ENCODE measurements at regions not wholly inside any gene's neighbourhood (a gene's known extent, or its start where the extent isn't known, plus 50 kb on each side); places are given as distances from the start of the nearest gene placed in this dataset.

DNA sequence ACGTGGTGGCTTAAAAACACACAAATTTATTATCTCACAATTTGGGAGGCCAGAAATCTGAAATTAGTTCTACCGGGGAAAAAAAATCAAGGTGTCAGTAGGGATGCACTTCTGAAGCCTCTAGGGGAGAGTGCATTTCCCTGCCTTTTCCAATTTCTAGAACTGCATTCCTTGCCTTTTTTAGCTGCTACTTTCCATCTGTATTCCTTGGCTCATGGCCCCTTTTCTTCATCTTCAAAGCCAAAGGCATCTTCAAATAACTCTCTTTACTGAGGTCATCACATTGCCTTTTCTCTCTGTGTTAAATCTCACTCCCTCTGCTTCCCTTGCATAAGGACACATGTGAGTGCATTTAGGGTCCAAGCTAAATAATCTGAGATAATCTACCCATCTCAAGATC is 69.5 kb upstream of the NEO1 start:
- intact Hi-C loops (cut with DNase I), result no loop called here
- no peaks in the 10 kb centered on the region for H3K4me1 ChIP-seq
- H3K27me3 ChIP-seq, result no peaks in the 10 kb centered on the region
- no peak overlapping the region for H3K4me3 ChIP-seq
- no peak for DNase-seq (ENCODE audit: extremely low spot score in 2 of 2)
- H3K9me3 ChIP-seq, result no peaks in the 10 kb centered on the region
- TF ChIP-seq POLR2AphosphoS5 (IDR thresholded peaks at IDR 0.05; ENCODE audit: insufficient read depth in 1 of 2, low read depth in 1 of 2) (no peak), POLR2A (IDR thresholded peaks at IDR 0.05) (no peak)
- TF ChIP-seq, protein P1, sequence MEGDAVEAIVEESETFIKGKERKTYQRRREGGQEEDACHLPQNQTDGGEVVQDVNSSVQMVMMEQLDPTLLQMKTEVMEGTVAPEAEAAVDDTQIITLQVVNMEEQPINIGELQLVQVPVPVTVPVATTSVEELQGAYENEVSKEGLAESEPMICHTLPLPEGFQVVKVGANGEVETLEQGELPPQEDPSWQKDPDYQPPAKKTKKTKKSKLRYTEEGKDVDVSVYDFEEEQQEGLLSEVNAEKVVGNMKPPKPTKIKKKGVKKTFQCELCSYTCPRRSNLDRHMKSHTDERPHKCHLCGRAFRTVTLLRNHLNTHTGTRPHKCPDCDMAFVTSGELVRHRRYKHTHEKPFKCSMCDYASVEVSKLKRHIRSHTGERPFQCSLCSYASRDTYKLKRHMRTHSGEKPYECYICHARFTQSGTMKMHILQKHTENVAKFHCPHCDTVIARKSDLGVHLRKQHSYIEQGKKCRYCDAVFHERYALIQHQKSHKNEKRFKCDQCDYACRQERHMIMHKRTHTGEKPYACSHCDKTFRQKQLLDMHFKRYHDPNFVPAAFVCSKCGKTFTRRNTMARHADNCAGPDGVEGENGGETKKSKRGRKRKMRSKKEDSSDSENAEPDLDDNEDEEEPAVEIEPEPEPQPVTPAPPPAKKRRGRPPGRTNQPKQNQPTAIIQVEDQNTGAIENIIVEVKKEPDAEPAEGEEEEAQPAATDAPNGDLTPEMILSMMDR (IDR thresholded peaks at IDR 0.05), result no peak
- no peak overlapping the region for H3K27ac ChIP-seq
- no peaks in the 10 kb centered on the region for H3K36me3 ChIP-seq

DNA sequence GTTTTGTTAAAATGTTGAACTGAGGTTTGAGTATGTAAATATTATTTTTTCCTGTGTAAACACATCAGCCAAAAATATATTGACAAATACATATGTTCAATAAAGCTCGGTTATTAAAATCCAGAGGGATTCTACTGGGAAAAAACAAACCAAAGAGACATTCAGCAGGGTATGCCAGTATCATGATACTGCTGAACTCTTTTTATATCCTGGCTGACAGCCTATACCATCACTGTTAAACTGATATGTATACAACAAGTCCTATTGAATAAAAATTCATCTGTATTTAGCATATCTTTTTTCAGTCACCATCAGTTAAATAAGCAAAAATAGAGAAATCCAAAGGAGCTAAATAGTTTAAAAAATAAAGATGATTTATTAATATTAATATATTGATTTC is 71.6 kb upstream of the NEO1 start:
- Histone ChIP-seq H3K27me3 (no peaks in the 10 kb centered on the region), H3K36me3 (no peaks in the 10 kb centered on the region), H3K9me3 (no peaks in the 10 kb centered on the region), H3K4me1 (no peaks in the 10 kb centered on the region), H3K4me3 (no peak overlapping the region), H3K27ac (no peak overlapping the region)
- TF ChIP-seq POLR2A (IDR thresholded peaks at IDR 0.05), result no peak
- TF ChIP-seq, protein P1 (IDR thresholded peaks at IDR 0.05), result no peak
- no peak for TF ChIP-seq POLR2AphosphoS5 (IDR thresholded peaks at IDR 0.05; ENCODE audit: insufficient read depth in 1 of 2, low read depth in 1 of 2)
- intact Hi-C loops (cut with DNase I), result no loop called here
- no peak for DNase-seq (ENCODE audit: extremely low spot score in 2 of 2)

- intact Hi-C loops (cut with DNase I), result loop anchor here (10.0 kb wide), 1 partner anchor 75 kb away; the partner anchor contains the start of gene NEO1
- no peaks in the 10 kb centered on the region for H3K36me3 ChIP-seq
- no peaks in the 10 kb centered on the region for H3K4me1 ChIP-seq
- TF ChIP-seq POLR2A (IDR thresholded peaks at IDR 0.05) (no peak), POLR2AphosphoS5 (IDR thresholded peaks at IDR 0.05; ENCODE audit: insufficient read depth in 1 of 2, low read depth in 1 of 2) (no peak)
- TF ChIP-seq, protein P1 (IDR thresholded peaks at IDR 0.05), result no peak
- H3K27me3 ChIP-seq, result no peaks in the 10 kb centered on the region
- H3K9me3 ChIP-seq, result no peaks in the 10 kb centered on the region
- H3K4me3 ChIP-seq, result no peak overlapping the region
- DNase-seq (ENCODE audit: extremely low spot score in 2 of 2), result no peak
- no peak overlapping the region for H3K27ac ChIP-seq
Observed at GRCh38 chr15:72979791-72980190, 72.5 kb upstream of the NEO1 start.

DNA sequence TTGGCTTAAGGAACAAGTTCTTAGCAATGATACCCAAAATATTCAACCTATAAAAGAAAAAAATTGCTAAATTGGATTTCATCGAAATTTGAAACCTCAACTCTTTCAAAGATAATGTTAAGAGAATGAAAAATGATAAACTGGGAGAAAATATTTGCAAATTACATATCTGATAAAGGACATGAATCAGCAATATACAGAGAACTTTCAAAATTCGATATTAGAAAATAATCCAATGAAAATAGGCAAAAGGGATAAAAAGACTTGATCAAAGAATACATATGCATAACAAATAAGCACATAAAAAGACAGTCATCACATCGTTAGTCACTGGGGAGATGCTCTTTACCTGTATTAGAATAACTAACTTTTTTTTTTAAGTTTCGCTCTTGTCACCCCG is 73.0 kb upstream of the NEO1 start:
- no peaks in the 10 kb centered on the region for H3K4me1 ChIP-seq
- no peaks in the 10 kb centered on the region for H3K9me3 ChIP-seq
- DNase-seq (ENCODE audit: extremely low spot score in 2 of 2), result no peak
- H3K36me3 ChIP-seq, result no peaks in the 10 kb centered on the region
- intact Hi-C loops (cut with DNase I), result loop anchor here (10.0 kb wide), 1 partner anchor 75 kb away; the partner anchor contains the start of gene NEO1
- no peaks in the 10 kb centered on the region for H3K27me3 ChIP-seq
- no peak overlapping the region for H3K4me3 ChIP-seq
- TF ChIP-seq POLR2A (IDR thresholded peaks at IDR 0.05) (no peak), POLR2AphosphoS5 (IDR thresholded peaks at IDR 0.05; ENCODE audit: insufficient read depth in 1 of 2, low read depth in 1 of 2) (no peak)
- TF ChIP-seq, protein P1 (IDR thresholded peaks at IDR 0.05), result no peak
- no peak overlapping the region for H3K27ac ChIP-seq

DNA sequence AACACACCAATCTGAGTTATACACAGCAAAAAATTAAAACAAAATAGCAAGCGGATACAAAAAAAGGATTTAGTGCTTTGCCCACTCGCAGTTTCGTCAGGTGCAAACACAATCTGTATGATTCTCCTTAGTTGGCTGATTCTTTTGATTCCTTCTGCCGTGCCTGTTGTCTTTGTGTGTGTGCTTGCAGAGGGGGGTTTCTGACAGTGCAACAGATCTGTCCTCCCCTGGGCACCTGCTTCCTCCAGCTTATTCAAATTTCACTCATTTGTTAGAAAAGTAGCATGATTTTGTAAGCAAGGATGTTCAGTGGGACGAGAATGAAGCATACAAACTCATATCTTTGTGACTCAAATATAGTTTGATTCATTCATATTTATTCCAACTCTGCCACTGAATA is 74.0 kb upstream of the NEO1 start:
- no peak overlapping the region for H3K4me3 ChIP-seq
- H3K27ac ChIP-seq, result no peak overlapping the region
- no peaks in the 10 kb centered on the region for H3K4me1 ChIP-seq
- no peak for DNase-seq (ENCODE audit: extremely low spot score in 2 of 2)
- H3K9me3 ChIP-seq, result no peaks in the 10 kb centered on the region
- TF ChIP-seq, protein P1 (IDR thresholded peaks at IDR 0.05), result no peak
- TF ChIP-seq POLR2AphosphoS5 (IDR thresholded peaks at IDR 0.05; ENCODE audit: insufficient read depth in 1 of 2, low read depth in 1 of 2) (no peak), POLR2A (IDR thresholded peaks at IDR 0.05) (no peak)
- intact Hi-C loops (cut with DNase I), result loop anchor here (10.0 kb wide), 1 partner anchor 77 kb away; the partner anchor contains the start of gene NEO1
- H3K27me3 ChIP-seq, result no peaks in the 10 kb centered on the region
- H3K36me3 ChIP-seq, result no peaks in the 10 kb centered on the region
